ENCODE measurements at regions not wholly inside any gene's neighbourhood (a gene's known extent, or its start where the extent isn't known, plus 50 kb on each side); places are given as distances from the start of the nearest gene placed in this dataset.

GRCh38 chr1:212557739-212558692 is 50.5 kb upstream of the ATF3 start:
- H3K27me3 ChIP-seq (replicated peaks in 1 of 7): no peaks in the 10 kb centered on the region
- WGBS, 5 donors: 17 to 34% (median 22%) methylated on average over 28 to 47 of the region's 47 CpGs
- H3K4me3 ChIP-seq: peak overlapping the region; percentile 47 to 84 (median 60)
- H3K4me1 ChIP-seq: peaks cover 0 to 17% (median 8%) of the 10 kb centered on the region in 6 donors
- peak; percentile 92 for DNase-seq
- intact Hi-C loops (cut with DNase I; ENCODE audit: low total_unique reads): loop anchor here (10.0 kb wide), 1 partner anchor 47 kb away; the partner anchor contains the start of gene ATF3
- H3K27ac ChIP-seq: peak overlapping the region; percentile 92 to 96 (median 94)
- TF ChIP-seq, protein P1, sequence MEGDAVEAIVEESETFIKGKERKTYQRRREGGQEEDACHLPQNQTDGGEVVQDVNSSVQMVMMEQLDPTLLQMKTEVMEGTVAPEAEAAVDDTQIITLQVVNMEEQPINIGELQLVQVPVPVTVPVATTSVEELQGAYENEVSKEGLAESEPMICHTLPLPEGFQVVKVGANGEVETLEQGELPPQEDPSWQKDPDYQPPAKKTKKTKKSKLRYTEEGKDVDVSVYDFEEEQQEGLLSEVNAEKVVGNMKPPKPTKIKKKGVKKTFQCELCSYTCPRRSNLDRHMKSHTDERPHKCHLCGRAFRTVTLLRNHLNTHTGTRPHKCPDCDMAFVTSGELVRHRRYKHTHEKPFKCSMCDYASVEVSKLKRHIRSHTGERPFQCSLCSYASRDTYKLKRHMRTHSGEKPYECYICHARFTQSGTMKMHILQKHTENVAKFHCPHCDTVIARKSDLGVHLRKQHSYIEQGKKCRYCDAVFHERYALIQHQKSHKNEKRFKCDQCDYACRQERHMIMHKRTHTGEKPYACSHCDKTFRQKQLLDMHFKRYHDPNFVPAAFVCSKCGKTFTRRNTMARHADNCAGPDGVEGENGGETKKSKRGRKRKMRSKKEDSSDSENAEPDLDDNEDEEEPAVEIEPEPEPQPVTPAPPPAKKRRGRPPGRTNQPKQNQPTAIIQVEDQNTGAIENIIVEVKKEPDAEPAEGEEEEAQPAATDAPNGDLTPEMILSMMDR (IDR thresholded peaks at IDR 0.05 in 8 of 11, conservative IDR thresholded peaks at IDR 0.05 in 3 of 11): no peak
- TF ChIP-seq POLR2AphosphoS5 (IDR thresholded peaks at IDR 0.05): no peak
- TF ChIP-seq POLR2A (IDR thresholded peaks at IDR 0.05): no peak
- peaks cover 0 to 8% (median 2%) of the 10 kb centered on the region in 8 donors for H3K9me3 ChIP-seq
- no peaks in the 10 kb centered on the region for H3K36me3 ChIP-seq

DNA sequence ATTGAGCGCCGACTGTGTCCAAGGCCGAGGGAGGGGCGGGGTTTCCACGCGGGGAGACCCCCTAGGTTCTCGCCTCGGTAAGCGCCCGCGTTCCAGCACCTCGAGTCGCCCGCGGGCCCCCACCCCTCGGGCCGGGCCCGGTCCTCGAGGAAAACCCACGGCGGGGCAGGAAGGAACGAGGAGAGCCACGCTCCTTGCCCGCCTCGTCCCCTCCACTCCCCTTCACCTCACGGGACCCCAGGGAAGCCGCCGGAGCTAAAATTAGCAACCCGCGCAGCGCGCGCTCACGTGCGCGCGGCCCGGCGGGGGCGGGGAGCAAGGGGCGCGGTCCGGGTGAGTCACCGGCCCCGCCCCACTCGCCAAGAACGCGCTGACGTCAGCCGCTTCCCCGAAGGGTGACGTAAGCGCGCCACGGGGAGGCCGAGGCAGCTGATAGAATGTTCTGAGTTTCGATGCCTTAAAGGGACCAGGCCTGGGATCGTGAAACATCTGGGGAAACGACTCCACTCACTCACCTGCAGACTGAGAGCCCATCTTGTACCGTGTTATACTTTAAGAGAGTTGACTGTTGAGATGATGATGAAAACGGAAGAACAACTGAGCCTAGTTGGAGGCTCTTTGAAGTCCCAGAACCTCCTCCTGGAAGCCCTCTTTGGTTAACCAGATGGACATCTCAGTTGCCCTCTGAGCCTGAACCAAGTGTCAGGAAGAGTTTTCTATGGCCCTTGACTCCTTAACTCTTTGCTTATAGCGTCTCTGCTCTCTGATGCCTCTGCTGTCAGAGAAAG is 49.7 kb upstream of the ATF3 start:
- Histone ChIP-seq H3K36me3 (no peaks in the 10 kb centered on the region), H3K4me1 (peaks cover 0 to 17% (median 8%) of the 10 kb centered on the region in 6 donors), H3K9me3 (peaks cover 0 to 9% (median 3%) of the 10 kb centered on the region in 8 donors), H3K4me3 (peak overlapping the region; percentile 47 to 84 (median 60)), H3K27me3 (replicated peaks in 1 of 7) (no peaks in the 10 kb centered on the region), H3K27ac (peak overlapping the region; percentile 92 to 96 (median 94))
- DNase-seq: peak; percentile 97
- TF ChIP-seq, protein P1 (IDR thresholded peaks at IDR 0.05 in 8 of 11, conservative IDR thresholded peaks at IDR 0.05 in 3 of 11): peak in 1 of 11 experiments; percentile 6
- peak; percentile 90 to 93 (median 91) for TF ChIP-seq POLR2AphosphoS5 (IDR thresholded peaks at IDR 0.05)
- no peak for TF ChIP-seq POLR2A (IDR thresholded peaks at IDR 0.05)
- WGBS, 5 donors: 2 to 6% (median 3%) methylated on average over 16 to 62 of the region's 62 CpGs
- intact Hi-C loops (cut with DNase I; ENCODE audit: low total_unique reads): loop anchor here (10.0 kb wide), 1 partner anchor 46 kb away; the partner anchor contains the start of gene ATF3
